GM23248 (cell line): ENCODE measurements at regions not wholly inside any gene's neighbourhood (a gene's known extent, or its start where the extent isn't known, plus 50 kb on each side); places are given as distances from the start of the nearest gene placed in this dataset.

ENCODE experiments used
- EZH2 ChIP-seq: fragments of 200-600 bp; sonication (generic); IDR thresholded peaks from 2 replicates; pipeline ENCODE4 v1.6.1; 2018; ENCODE audit warnings: antibody characterized with exemption, mild to moderate bottlenecking; ENCODE audit not compliant: insufficient read depth, poor library complexity, severe bottlenecking
- EZH2phosphoT487 ChIP-seq: fragments of 200-600 bp; sonication (generic); IDR thresholded peaks from 2 replicates; pipeline ENCODE4 v1.6.1; 2018; ENCODE audit warnings: antibody characterized with exemption, moderate library complexity, mild to moderate bottlenecking, low read depth; ENCODE audit not compliant: insufficient read depth

GRCh38 chr21:14817311-14817710 is 247.5 kb downstream of the NRIP1 start:
- no peak for TF ChIP-seq EZH2
- no peak for TF ChIP-seq EZH2phosphoT487
